GM21529 (cell line): ENCODE measurements at regions not wholly inside any gene's neighbourhood (a gene's known extent, or its start where the extent isn't known, plus 50 kb on each side); places are given as distances from the start of the nearest gene placed in this dataset.
A peak's percentile ranks its signal among the peaks of the same experiment; 100 is the strongest.

Source experiments
- ATAC-seq: cut with Tn5 transposase; IDR thresholded peaks from one replicate; pipeline ENCODE4 v1.9.1; 2021; ENCODE audit not compliant: unreplicated experiment

DNA sequence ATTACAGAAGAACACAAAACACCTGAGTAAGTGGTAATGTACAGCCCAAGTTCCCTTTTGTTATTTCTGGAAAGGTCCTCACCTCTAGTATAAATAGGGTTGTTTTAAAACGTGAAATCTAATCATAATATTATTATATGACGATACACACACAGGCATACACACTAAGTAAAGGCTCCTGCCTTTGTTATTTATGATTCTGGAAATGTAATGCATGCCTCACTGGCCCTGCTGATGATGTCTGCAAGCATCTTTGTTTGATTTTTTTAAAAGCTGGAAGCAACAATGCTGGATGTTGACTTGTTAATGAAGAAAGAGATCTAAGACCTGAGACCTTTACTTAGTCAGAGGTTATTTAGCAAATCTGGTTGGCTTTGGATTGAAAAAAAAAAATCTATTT is 307.4 kb upstream of the SORCS1 start:
- no peak for ATAC-seq

- no peak for ATAC-seq
These were observed 289.1 kb upstream of the SORCS1 start for GRCh38 chr10:107453561-107453960.

DNA sequence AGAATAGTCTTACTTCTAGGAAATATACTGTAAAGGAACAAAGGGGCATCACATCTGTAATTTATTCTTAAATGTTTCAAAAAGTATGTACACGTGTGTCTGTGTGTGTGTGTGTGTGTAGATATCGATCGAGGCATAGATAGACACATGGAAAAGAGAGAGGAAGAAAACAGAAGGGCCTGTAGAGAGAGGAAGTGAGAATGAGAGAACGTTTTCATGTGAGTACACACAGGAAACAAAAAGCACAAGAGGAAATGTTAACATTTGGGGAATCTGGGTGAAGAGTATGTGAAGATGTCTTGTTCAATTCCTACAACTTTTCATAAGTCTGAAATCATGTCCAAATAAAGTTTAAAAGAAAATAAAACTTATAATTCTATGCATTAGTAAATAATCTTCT is 286.5 kb upstream of the SORCS1 start:
- ATAC-seq: no peak

DNA sequence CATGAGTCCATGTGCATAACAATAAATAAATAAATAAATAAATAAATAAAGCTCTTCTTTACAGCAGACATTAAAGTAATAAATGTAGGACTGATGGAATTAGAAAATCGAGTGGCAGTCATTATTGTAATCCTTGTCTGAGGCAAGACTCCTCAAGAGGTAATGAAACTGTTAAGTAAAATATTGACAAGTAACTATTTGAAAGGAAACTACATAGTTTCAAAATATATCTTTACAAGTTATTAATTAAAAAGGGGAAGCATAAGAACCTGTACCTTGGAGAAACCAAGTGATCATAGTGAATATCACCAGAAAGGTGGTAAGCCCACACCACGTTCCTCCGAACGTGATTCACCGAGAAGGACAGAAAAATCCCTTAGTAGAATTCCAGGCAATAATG is 285.6 kb upstream of the SORCS1 start:
- ATAC-seq: no peak

- no peak for ATAC-seq
These were observed 279.9 kb upstream of the SORCS1 start for GRCh38 chr10:107444443-107444842.

- ATAC-seq: no peak
These were observed 279.3 kb upstream of the SORCS1 start for GRCh38 chr10:107443813-107444212.

DNA sequence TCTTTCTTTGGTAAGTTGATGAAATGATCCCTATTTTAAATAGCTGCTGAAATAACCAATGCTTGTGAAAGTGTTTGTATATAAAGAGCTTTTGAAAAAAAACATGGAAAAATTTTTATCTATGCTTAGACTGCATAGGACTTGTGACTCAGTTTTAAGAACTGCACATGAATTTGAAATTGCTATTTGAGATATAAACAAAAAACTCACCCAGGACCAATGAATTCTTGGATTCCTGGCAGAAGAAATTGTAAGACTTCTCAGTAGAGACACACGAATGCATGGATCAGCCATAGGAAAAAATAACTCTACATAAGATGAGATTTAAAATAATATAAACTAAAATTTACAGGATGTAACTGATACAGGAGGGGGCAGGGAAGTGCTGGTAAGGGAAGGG is 278.8 kb upstream of the SORCS1 start:
- ATAC-seq: no peak

- ATAC-seq: peak; percentile 64
These were observed 277.6 kb upstream of the SORCS1 start for GRCh38 chr10:107442035-107442505.

DNA sequence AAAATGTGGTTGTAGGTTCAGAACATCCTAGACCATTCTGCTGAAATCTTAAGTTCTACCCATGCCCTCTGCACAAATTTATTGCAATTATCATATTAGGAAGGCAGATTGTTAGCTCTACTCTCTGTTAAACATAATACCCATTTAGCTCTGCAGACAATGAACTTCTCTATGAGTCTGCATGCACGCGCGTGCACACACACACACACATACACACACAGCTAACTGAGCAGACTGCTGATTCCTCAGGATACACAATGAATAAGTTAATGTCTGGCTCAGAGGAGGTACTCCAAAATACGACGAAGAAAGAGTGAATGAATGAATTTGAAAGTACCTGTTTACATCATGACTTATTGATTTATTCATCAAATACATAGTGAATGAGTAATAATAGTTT is 276.2 kb upstream of the SORCS1 start:
- ATAC-seq: no peak

- ATAC-seq: no peak
These were observed 273.4 kb upstream of the SORCS1 start for GRCh38 chr10:107437921-107438320.

- no peak for ATAC-seq
These were observed 272.1 kb upstream of the SORCS1 start for GRCh38 chr10:107436568-107436967.

- no peak for ATAC-seq
These were observed 270.3 kb upstream of the SORCS1 start for GRCh38 chr10:107434854-107435253.

- no peak for ATAC-seq
These were observed 269.7 kb upstream of the SORCS1 start for GRCh38 chr10:107434201-107434600.

DNA sequence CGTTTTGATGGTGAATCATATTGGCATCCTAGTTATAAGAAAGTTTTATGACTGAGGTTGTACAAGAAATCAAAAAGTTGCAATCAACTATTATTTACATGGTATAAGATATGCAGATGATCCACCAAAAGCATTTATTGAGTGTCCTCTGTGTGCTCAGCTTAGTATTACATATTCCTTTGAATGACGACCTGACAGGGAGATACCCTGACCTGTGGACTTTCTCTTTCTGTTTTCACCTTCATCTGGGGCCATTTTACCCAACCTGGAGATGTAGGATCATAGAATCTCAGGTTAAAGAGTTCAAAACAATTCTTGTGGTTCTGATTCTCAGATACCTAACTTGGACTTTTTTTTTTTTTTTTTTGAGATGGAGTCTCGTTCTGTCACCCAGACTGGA is 269.1 kb upstream of the SORCS1 start:
- no peak for ATAC-seq

DNA sequence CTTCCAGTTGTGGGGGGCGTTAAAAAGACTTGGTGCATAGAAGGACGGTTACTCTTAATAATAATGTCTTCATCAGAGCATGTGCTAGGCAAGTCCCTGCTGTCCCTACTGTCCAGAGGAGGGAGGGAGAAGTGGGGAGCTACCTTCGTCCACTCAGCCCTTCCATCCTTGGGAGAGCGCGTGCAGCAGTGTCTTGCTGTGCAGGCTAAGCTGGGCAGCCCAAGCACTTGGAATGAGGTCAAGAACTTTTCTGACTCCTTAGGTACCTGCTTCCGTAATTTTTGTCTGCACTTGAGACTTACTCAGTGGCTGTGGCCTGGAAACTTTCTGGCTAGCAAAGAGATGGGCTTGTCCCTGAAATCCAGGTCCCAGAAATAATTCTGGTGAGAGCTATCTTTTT is 265.9 kb upstream of the SORCS1 start:
- ATAC-seq: no peak

DNA sequence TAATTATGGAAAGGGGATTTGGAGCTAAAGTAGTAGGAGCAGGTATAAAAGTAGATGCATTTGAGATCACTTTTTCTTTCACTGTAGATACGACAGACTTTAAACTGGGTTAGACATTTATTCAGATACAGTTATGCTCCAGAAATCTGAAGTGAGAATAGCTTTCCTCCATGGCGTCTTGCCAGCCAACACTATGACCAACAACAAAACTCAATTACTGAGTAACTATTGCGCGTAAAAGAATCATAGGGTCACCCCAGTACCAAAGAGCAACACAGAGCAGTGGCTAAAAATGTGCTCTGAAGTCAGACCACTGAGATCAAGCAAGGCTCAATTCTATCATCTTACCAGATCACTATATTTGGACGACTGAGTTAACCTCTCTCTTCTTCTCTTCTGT is 262.5 kb upstream of the SORCS1 start:
- no peak for ATAC-seq

GRCh38 chr10:107425931-107426553 is 261.5 kb upstream of the SORCS1 start:
- ATAC-seq: no peak

- no peak for ATAC-seq
These were observed 260.1 kb upstream of the SORCS1 start for GRCh38 chr10:107424628-107425027.

GRCh38 chr10:107423903-107424302 is 259.4 kb upstream of the SORCS1 start:
- ATAC-seq: peak; percentile 61

- ATAC-seq: no peak
These were observed 258.2 kb upstream of the SORCS1 start for GRCh38 chr10:107422681-107423080.

DNA sequence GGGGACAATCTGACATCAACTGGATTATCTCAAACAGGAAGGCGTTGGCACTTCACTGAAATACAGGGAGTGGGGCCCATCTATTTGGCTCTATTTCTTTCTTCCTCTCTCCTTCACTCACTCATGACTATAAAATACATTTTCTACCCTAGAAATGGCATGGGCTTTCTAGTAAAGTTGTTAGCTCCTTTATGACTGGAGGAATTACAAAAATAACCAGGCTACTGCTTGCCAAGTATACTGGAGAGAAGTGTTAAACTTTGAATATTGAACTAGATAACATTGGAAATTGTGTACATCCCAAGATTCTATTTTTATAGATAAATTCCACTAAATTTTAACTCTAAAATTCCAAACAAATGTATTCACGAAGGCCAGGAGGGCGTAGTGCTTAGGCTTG is 255.7 kb upstream of the SORCS1 start:
- no peak for ATAC-seq

DNA sequence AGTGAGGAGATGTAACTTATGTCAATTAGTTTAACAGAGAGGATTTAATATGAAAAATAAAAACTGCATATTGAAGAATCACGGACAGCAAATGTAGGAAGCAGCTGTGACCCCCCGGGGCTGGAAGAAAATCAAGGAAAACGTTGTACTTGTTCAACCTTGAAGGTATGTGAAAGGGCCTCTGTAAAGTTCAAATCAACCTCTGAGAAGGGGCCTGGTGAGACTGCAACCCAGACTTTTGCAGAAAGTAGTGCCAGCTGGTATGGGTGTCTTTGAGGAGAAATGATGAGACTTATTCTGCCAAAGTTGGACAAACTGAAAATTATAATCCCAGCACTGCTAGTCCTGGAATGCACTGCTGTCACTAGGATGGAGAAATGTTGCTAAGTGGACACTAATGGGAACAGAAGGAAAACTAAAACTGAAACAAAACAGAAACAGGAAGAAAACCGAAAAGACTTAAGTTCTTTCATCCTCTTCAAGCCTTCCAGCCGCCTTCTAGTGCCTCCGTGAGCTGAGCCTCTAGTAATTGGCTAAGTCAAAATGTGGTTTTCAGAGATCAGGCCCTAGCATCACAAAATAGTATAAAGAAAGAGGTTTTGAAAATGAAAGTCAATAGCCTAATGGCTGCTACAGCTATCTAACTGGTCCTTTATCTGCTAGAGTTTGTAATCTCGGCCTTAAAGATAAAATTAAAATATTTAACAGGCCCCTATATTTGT is 253.7 kb upstream of the SORCS1 start:
- peak; percentile 58 for ATAC-seq

DNA sequence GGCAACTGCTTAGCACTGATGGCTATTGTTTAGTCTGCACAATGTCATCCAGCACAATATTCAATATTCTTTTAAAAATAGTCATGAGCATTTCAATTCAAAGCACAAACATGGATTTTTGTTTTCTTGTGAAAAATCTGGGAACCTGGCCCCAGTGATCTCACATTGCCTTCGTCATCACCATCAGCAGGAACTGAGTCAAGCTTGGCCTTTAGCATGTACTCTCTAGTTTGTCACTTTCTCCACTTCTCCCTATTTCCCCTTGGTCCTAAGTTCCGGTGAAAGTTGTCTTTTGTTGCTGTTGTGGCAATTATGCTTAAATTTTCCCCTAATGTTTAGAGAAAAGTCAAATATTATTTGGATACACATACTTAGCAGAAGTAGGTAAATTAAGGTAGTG is 252.9 kb upstream of the SORCS1 start:
- ATAC-seq: no peak
